Stimulated activated CD4-positive, alpha-beta T cell treated with anti-CD3 and anti-CD28 coated beads, Interleukin-2, amount 100 ng/mL, for 48 hours (primary cell): ENCODE measurements at regions not wholly inside any gene's neighbourhood (a gene's known extent, or its start where the extent isn't known, plus 50 kb on each side); places are given as distances from the start of the nearest gene placed in this dataset.
"Not testable (repeated sequence)": the region's sequence is repeated elsewhere in the genome, so short reads cannot be mapped to it uniquely, and the experiment has no call there.

Experiments used
- DNase-seq, 2 donors: peaks; one replicate each; pipeline ENCODE4 v3.0.0-alpha.2; 2020

- not testable (repeated sequence) for DNase-seq
Observed at GRCh38 chr7:49100908-49101740, 176.8 kb downstream of the CDC14C start.

DNA sequence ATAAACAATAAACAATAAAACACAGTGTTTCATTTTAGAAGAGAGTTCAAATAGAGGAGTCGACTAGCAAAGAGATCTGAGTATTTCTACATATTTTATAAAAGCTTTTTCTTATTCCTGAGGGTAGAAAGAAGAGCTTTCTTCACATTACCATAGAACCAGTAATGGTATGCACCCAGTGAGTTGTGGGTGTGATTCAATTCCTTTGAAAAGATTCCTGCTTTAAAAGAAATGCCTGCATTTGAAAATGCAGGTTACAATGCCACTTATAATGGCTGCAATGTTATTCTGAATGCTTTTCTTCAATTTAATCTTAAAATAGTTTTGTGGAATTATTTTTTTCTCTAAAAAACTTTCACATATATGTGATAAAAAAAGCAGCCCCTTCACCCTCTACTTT, 178.1 kb downstream of the CDC14C start:
- no peak for DNase-seq

- no peak for DNase-seq
Observed at GRCh38 chr7:49111706-49112105, 187.4 kb downstream of the CDC14C start.

GRCh38 chr7:49112222-49112621, 187.9 kb downstream of the CDC14C start:
- no peak for DNase-seq

- no peak for DNase-seq
Observed at GRCh38 chr7:49112647-49113046, 188.3 kb downstream of the CDC14C start.

DNA sequence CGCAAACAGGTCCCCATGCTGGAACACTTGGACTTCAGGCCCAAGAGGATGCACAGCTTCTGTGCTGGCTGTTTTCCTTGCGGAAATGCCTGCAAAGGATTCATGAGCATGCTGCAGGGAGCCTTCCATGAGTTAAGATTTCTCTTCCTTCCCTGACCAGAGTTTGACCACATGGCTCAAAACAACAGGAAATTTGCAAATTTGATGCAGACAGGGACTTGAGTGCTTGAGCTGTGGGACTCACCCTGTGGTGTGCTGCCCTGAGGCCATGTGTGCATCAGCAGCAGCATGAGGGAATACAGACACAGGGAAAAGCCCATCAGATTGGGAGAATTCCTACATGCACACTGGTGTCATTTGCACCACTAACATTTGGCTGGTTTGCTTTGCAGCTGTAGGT, 195.4 kb downstream of the CDC14C start:
- no peak for DNase-seq

GRCh38 chr7:49125246-49125645, 200.9 kb downstream of the CDC14C start:
- no peak for DNase-seq

GRCh38 chr7:49127359-49127913, 203.1 kb downstream of the CDC14C start:
- no peak for DNase-seq

GRCh38 chr7:49137978-49138377, 213.6 kb downstream of the CDC14C start:
- no peak for DNase-seq

GRCh38 chr7:49150486-49150885, 226.1 kb downstream of the CDC14C start:
- no peak for DNase-seq

DNA sequence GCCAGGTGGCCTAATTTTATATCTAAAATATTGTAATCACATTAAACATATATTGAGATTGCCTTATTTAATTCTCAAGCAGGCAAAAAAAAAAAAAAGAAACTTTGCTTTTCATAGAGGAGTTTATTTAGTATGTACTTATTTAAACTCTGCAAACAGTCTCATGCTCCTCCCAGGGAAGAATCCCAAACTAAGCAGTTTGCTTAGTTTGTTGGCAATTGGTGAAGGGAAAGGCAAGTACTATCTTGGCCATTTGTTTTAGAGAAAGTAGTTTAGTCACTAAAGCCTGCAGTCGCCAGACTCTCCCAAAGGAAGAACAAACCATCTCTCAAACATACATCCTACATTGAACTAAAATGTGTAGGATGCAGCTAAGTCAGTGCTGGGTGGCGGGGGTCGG, 226.8 kb downstream of the CDC14C start:
- DNase-seq, result no peak

DNA sequence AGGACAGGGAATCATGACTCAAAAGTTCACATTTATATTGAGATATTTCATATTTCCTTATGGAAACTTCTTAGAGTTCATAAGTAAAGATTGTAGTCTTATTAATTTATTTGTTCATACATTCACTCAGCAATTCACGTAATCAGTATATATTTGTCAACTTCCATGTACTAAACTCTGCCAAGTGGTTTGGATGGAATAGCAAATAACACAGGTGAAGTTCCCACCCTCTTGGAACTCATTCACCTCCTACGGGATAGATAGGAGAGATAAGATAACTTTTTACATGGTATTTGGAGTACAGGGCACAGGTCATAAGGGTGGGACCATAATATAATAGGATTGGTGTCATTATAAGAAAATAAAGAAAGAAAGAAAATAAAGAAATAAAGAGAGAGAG, 234.0 kb downstream of the CDC14C start:
- DNase-seq, result no peak

DNA sequence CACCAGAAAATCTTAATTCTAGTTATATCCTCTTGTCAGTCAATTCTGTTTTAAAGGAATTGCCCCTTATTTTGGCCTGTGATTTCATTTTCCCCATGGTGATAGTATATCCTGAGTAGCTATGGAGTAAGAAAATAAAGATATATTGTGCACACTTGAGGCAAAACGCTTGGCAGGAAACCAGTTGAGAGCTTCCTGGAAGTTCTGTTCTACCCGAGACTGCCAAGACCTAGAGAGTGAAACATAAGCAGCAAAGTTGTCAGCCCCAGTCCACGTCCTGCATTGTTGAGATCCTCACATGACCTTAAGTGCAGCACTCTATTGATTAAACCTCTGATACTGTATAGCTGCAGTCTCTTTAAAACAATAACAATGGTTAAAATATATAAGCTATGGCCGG, 235.2 kb downstream of the CDC14C start:
- no peak for DNase-seq

- no peak for DNase-seq
Observed at GRCh38 chr7:49166441-49166840, 242.1 kb downstream of the CDC14C start.

DNA sequence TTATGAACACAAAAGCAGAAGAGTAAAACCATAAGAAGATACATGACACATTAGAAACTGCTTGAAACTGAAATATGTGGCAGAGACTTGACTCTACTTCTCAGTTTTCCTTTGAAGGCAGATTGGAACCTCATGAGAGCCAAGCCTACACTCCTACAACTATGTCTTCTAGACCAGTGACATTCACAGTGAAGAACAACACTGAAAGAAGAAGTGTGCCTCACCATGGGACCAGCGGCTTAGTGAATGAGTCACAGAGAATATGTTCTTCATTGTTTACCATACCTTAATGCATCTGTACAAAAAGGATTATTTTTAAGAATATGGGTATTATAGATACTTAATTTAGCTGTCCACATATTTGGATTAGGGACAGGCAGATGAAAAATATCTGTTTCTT, 248.3 kb downstream of the CDC14C start:
- DNase-seq, result no peak

DNA sequence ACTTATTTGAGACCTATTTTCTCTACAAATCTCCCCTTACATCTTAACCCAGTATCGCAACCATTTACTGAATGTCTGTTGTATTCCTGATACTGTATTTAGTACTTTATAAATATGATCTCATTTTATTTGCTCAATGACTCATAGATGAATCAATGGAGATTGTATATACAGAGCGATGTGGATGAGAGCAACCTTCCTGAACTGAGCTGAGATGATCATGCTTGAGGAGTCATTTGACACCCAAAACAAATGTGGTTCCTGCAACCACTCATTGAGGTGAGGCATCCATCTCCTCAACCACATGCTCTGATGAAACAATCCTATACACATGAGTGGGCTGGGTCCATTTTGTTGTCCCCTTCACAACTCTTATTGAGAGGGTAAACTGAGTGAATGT, 250.0 kb downstream of the CDC14C start:
- no peak for DNase-seq

DNA sequence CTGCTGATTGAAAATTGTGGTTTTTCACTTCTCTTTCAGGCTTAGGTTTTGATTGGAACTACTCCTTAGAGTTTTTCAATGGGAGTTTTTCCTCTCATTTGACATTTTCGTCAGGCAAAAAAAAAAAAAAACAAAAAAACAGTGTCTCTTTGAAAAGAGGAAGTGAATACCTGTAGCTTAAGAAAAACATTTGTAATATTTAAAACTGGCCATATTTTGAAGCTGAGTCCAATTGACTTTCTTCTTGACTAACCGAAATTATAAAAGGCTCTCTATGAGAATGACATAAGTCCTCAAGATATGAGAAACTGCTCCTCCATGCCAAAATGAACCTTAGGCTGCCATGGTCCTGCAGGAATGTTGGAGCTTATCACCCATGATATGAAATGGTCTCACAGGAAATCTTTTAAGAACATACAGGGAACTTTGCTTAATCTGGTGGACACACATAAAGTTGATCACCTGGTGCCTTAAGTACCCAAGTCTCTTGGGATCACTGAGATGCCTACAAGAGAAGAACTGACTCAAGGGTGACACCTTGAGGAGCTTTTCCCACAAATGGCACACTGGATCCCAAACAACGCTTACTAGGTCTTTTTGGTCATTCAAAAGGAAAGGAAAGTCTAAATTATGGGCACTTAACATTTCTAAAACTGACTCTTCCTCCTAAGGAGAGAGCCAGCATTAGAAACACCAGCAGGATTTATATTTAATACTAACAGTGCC, 263.4 kb downstream of the CDC14C start:
- no peak for DNase-seq

DNA sequence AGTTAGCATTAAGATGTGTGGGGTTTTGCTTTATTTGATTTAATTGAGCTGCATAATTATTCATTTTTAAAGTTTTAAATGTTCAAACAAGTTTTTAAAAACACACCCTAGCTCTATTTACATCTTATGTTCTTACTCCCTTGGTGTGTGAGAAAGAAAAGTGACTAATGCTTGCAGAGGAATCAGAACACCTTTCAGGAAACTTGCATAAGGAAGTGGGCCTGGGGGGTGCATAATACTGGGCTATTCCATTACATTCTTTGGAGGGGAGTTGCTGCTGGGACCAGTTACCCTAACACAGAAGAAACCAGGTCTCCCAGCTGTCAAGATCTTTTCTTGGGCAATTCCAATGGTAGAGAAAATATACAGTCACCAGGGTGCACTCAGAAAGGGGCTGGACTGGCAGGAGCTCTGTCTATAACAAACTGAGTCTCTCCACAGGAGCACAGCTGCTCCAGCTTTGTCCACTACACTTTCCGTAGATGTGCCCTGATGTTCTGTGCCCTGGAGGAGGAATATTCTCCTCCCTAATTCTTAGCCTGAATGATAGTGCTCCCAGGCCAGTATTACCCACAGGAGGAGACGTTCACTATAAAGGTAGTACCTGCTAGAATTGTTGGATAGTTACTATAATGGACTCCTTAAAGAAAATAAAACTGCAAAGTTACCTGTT, 304.2 kb downstream of the CDC14C start:
- DNase-seq, result no peak

DNA sequence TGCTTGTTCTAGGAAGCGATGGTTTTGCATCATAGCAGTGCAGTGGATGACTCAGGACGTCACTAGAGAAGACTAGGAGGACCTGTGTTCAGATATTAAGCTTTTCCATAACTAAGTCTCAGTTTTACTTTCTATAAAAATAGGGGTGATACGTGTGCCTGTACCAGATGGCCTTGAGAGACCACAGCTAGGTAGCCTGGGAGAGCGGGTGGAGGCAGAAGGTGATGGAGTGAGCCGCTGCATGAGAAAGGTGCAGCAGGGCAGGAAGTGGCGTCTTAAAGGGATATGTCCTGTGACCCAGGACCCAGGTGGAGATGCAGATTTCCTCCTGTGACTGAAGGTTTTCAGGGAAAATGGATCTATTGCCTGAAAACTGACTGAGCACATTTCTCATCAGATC, 304.9 kb downstream of the CDC14C start:
- no peak for DNase-seq

- DNase-seq, result no peak
Observed at GRCh38 chr7:49243521-49243920, 319.2 kb downstream of the CDC14C start.

DNA sequence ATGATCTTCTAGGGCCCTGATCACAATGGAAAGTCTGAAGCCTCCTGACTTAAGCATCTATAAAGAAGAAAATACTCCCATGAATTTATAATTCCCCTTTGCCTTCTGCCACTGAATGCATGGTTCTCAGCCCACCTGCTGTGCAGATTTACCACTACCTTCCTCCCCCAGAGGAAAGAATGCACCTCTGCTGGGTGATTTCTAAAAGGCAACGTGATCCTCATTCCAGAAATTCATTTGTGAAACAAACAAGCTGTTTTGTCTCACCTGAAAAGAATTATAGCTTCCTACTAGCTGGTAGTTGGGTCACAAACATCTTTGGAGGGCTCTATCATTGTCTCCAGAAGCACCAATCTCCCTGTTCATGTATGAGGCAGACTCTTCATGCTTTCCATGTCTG, 320.2 kb downstream of the CDC14C start:
- DNase-seq, result no peak

DNA sequence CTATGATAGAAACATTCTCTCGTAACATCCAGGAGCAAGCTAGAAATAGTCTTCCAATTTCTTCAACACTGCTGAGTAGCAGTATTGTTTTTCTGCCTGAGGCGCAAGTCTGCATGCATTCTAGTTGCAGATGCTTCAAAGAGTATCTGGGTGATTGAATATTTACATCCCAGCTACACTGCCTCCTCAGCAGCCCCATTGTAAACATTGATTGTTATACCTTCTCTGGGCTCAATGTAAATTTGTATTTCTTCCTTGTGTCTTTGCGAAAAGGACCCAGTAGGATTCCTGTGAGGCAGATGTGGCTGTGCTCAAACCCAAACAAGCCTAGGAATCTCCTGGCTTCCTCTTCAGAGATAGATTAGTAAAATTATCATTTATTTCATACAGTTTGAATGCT, 320.7 kb downstream of the CDC14C start:
- no peak for DNase-seq

DNA sequence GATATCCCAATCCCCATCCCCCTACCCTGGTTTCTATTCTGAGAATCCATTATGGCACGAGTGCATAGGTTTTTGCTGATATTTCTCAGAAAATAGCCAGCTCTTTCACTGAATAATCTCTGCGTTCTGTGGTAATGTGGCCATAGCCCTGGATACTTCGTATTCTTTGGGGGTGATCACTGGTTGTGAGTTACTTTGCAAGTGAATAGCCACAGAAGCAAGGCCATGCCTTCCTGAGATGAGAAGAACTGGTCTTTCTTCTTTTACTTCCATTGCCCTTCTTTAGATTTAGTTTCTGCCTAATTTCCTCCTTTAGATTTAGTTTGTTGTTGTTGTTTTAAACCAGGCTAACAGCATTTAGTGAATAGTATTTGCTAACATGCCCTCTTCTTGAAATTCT, 323.4 kb downstream of the CDC14C start:
- no peak for DNase-seq

GRCh38 chr7:49255054-49255453, 330.7 kb downstream of the CDC14C start:
- DNase-seq, result no peak
